HG03064 (cell line): ENCODE measurements at regions not wholly inside any gene's neighbourhood (a gene's known extent, or its start where the extent isn't known, plus 50 kb on each side); places are given as distances from the start of the nearest gene placed in this dataset.

Experiments
- ATAC-seq: cut with Tn5 transposase; IDR thresholded peaks from one replicate; pipeline ENCODE4 v1.9.1; 2021; ENCODE audit warnings: low read depth; ENCODE audit not compliant: unreplicated experiment

GRCh38 chr16:80198311-80199299, 342.2 kb upstream of the DYNLRB2 start:
- no peak for ATAC-seq

- no peak for ATAC-seq
Observed at GRCh38 chr16:80197741-80198201, 343.0 kb upstream of the DYNLRB2 start.

DNA sequence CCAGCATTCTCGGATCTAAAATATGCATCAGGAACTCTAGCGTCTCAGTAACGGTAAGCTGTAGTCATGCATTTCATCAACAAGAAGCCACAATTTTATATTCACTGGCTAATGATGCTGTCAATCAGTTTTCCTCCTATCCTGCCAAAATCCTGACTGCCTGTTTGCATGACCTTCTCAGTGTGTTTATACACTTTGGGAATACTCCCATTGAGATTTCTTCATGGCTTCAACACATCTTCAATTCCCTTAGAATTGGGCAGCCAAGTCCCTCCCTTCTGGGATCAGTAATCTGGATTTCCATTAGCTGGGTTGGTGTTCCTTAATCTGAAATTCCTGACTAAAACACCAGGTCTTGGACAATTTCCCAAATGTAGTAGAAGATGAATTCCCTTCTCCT, 348.9 kb upstream of the DYNLRB2 start:
- ATAC-seq = no peak

DNA sequence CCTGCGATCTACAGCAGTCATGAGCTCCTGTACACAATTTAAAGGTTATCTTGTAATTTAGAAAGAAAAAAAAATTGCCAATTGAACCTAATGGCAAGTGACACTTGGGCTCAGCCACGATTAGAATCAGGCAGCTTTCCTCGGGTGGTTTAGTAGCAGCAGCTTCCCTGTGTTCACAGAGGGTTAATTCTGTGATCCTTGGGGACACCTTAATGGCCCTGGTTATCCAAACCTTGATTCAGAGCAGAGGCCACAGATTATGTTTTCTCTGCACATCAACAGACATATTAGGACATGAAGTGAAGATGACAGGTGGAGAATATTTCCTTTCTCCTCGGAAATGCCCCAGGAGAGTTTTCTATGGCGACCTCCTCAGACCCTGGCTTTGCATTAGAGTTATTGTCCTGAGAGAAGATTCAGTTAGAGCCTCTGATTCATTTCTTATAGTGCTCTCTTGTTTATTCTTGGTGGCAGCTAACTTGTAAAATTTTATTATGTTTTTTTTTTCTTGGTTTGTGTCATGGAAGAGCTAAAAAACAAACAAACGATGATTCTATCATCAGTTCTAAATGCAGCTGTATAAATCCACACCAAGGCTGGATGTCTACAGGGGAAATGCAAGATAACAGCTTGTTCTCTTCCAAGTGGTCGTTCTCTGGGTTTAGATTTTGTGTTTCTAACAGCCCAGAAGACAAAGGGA, 351.2 kb upstream of the DYNLRB2 start:
- no peak for ATAC-seq

GRCh38 chr16:80176114-80176513, 364.7 kb upstream of the DYNLRB2 start:
- no peak for ATAC-seq

DNA sequence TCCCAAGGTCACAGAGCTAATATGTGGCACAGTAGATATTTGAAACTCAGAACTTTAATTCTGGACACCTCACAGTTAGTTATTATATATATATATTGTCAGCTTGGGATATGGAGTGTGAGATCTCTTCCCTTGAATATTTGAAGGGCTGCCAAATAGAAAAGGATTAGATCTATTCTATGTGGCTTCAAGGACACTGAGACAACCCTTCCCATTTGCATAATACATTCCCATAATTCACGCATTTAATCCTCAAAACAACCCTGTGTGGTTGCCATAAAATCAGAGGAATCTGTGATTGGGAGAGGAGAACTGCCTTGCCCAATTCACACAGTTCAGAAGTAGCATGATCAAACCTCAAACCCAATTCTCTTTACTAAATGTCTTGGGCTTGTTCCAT, 365.8 kb upstream of the DYNLRB2 start:
- no peak for ATAC-seq

DNA sequence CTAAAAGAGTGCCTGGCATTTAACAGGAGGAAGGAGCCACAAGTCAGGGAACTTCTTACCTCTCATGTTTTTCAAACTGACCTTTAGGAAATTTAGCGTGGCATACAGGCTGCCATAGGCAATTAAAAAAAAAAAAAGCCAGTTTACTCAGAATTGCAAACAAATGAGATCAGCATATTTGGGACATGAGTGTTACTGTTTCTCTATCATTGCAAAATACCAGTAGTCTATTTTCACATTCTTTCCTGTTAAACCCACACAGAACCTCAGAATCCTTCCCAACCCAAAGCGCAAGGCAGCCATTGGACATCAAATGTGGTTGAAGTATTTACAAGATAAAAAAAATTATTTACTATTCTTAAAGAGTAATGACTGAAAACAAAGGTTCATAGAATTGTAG, 366.4 kb upstream of the DYNLRB2 start:
- no peak for ATAC-seq

DNA sequence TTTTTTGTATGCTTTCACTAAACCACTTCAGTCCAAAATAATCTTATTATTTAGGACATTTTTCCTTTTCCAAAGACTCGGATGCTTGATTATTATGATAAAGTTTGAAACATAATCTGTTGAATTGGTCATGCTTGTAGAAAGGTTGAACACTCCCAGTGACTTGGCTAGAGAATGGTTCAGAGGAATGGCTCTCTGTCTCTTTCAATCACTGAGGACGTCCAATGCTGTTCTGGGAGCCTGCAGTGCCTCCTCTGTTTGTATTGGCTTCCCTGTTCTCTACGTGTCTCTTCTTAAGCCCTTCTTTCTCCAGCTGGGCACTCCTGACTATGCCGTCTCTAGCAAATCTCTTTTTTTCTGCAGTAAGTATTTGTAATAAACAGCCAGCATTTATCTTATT, 369.0 kb upstream of the DYNLRB2 start:
- no peak for ATAC-seq

DNA sequence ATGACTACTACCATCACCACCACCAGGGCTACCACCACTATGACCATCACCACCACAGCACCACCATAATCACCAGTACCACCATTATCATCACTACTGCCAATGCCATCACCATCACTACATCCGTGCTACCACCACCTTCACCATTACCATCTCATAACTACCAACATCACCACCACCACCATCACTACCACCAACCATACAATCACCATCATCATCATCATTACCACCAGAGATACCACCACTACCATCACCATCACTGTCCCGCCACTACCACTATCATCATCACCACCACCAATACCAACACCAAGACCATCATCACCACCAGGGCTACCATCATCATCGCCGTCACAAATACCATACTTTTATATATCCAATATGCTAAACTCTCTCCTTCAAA, 369.6 kb upstream of the DYNLRB2 start:
- no peak for ATAC-seq

- no peak for ATAC-seq
Observed at GRCh38 chr16:80167657-80168390, 373.0 kb upstream of the DYNLRB2 start.

GRCh38 chr16:80166082-80166481, 374.7 kb upstream of the DYNLRB2 start:
- no peak for ATAC-seq

DNA sequence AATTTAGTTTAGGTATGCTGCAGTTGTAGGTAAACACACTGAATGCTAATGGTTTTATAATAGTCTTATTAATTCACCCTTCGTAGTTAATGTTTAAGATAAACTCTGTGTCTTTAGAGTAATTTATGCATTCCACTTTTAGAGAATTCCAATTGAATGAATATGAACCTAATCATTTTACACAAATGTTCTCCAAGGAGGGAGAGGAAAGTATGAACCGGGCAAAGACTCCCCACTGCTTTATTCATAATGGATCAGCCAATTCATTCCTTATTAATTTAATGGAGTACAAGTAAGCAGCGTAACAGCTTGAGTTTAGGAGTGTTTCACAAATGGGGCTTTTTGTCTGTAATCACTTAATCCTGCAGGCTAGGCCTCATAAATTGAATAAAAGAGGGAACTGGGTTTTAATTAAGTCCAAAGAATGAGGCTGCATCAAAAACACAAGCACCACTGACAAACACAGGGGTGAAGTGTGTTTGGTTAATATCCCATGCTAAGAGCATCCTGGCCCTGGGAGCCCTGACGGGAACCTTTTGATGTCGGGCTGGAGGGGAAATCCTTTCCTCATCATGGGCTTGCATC, 375.7 kb upstream of the DYNLRB2 start:
- ATAC-seq = no peak

- no peak for ATAC-seq
Observed at GRCh38 chr16:80163339-80163738, 377.5 kb upstream of the DYNLRB2 start.

DNA sequence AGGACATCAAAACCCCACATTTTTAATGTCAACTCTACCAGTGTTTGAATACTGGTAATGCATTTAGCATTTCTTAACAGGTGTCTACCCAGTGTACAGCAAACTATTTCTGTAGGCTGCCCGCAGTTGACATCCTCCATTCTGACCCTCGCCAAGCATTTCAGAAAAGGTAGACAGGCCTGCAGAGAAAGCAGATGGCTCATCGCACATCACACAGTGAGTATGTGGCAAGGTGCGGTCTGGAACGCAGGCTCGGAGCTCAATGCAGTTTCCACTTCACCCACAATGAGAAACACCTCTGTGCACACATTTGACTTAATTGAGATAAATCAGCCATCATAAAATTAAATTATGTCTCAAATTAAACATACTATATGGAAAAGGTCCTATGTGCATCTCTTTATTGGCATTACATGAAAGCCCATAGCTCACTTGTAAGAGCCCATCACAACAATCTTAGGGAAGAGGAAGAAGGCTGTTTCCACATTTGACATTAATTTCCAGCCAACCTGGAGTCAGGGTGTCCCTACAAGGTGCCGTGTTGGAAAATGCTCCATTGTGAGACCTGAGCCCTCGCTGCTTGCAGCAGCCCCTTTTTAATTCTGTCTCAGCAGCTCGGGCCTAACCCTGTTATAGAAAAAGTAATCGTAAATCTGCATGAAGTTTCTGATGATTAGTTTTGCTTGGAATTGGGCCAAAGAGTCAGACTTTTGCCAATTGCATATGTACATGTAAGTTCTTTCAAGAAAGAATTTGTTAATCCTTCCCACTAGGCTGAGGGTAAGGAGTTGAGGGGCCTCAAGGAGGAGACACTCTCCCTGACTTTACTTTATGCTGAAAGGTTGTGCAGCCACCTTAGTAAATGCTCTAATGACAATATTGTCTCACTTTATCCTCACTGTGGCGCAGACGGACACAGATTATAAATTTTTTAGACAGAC, 378.7 kb upstream of the DYNLRB2 start:
- no peak for ATAC-seq

DNA sequence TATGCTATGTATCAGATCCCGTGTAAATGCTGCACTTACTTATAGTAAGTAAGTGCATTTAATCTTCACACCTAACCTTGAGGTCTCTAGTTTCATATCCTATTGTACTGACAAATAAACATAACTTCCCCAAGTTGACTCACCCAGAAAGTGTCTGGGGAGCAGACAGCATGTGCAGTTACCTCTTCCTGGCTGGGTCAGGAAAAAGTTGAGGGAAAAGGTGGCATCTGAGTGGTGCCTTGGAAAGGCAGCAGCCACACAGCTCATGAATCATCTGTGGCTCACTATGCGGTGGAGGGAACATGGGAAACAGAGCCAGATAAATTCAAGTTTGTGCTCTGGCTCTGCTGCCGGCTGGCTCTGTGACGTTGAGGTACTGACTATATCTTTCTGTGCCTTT, 382.0 kb upstream of the DYNLRB2 start:
- no peak for ATAC-seq

DNA sequence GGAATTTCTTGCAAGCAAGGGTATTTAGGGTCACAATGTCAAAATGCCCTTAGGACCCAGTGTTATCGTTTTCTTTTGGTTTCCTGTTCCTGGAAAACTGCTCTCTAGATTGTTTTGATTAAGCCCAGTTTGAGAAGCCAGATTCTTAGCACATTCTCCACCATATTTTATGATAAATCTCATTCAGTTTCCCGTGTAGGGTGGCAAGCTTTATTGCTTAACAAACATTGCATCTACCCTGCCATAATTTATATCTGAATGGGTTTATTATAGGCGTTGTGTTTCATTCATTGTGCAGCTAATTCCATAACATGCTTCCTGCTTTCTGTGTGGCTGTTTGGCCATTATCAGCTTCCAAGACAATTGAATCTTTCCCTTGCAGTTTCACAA, 389.1 kb upstream of the DYNLRB2 start:
- ATAC-seq = no peak

GRCh38 chr16:80150978-80151721, 389.6 kb upstream of the DYNLRB2 start:
- no peak for ATAC-seq

- no peak for ATAC-seq
Observed at GRCh38 chr16:80148826-80149225, 392.0 kb upstream of the DYNLRB2 start.
